GM21786 (cell line): ENCODE measurements at regions not wholly inside any gene's neighbourhood (a gene's known extent, or its start where the extent isn't known, plus 50 kb on each side); places are given as distances from the start of the nearest gene placed in this dataset.

Source experiments
- ATAC-seq: cut with Tn5 transposase; IDR thresholded peaks from one replicate; pipeline ENCODE4 v1.9.1; 2021; ENCODE audit not compliant: unreplicated experiment

DNA sequence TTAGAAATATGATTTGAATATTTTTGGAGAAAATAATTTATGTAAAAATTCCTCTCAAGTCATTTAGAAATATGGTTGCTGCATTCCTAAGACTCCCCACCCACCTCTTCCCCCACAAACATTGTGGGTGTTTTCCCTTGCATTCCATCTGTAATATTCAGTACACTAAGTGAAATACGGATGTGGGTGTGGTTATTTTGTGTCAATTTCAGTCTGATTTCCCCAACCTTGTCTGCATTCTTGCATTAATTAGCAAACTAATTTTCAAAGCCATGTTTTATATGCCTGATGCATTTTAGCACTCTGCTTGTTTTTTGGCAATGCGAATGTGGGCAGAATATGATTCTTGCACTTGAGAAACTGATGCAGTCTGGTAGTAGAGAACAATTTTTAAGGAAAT lies 408.3 kb upstream of the RGMA start:
- no peak for ATAC-seq

DNA sequence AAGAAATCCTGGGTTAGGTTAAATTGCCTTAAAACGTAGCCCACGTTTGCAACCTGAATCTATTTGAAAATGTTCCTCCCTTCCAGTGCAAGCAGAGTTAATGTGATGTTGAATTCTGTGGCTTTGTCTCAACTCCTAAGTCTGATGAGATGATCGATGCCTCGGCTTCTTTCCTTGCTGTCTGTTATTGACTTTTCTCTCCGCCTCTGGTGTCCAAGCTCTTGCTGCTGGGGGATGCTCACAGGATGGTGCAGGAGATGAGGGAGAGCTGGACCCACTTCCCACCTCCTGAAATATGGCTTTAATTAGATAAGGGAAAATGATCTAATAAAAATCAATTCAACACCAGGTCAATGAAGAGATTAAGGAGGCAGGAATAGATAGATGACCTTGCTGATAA lies 407.9 kb upstream of the RGMA start:
- ATAC-seq: no peak

GRCh38 chr15:93495799-93496637 lies 407.0 kb upstream of the RGMA start:
- ATAC-seq: no peak

- ATAC-seq: no peak
Observed at GRCh38 chr15:93493172-93493571, 404.2 kb upstream of the RGMA start.

DNA sequence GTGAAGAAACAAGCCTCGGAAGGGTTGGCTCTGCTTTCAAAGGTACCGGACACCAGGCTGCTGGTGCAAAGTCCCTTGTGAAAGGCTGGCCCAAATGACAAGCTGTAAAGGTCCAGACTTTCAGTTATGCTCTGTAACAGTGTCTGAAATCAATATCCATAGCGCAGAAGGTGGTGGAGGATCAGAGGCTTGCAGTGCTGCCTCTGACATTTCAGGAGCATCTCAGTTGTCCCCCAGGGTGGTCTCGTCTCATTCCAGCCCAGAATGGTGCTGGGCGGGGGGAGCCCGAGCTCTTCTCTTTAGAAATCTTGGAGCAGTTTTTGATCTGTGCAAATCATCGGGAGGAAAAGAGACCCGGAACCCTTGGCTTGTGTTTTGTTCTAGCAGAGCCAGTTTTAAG lies 402.3 kb upstream of the RGMA start:
- ATAC-seq: no peak

GRCh38 chr15:93488296-93488713 lies 399.3 kb upstream of the RGMA start:
- ATAC-seq: no peak

DNA sequence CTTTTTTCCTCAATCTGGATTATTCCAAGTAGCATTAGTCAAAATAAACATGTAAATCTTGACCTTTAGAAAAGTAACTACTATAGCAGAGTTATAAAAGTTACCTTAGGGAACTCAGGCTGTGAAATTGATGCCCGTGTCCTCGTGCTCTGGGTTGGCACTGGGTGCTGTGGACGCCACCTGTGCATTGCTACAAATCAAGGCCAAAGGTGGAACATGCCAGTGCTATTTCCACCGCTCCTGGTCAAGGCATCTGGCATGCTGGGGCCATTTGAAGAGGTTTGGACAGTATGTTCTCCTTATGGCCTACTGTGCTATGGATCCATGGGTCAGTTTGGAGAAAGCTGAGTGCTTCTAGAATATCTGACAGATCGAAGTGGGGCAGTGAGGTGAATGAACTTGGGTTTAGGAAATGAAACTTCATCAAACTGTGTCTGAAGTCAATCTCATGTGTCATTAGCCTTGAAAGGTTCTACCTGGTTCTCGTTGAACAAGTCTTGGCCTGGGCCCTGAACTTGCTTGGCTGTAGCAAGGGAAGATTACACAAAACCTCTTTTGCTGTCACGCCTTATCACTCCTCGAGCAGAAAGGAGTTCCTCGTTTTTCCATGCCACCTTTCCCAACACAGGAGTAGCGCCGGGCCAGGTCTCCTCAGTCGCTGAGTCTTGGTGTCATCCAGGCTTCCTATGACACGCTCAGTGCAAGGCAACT lies 397.6 kb upstream of the RGMA start:
- no peak for ATAC-seq

GRCh38 chr15:93485438-93486327 lies 396.7 kb upstream of the RGMA start:
- ATAC-seq: no peak

GRCh38 chr15:93483923-93484322 lies 394.9 kb upstream of the RGMA start:
- no peak for ATAC-seq

DNA sequence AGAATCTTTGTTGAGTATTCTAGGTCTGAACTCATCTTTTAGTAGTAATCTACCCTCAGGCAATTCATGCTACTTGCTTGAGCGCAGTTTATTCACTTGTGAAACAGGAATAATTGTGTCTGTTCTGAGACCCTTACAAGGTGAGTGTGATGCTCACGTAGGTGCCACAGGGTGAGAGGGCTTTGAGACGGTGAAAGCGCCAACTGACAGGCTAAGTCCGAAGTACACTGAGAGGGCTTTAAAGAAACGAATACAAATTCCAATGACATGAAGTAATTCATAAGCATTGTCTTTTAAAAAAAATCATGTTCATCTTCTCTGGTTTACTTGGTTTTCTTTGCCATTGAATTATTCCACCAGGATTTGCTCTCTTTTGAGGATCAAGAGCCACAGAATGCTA lies 393.7 kb upstream of the RGMA start:
- ATAC-seq: no peak

GRCh38 chr15:93479715-93480114 lies 390.7 kb upstream of the RGMA start:
- ATAC-seq: no peak

GRCh38 chr15:93478947-93479346 lies 389.9 kb upstream of the RGMA start:
- no peak for ATAC-seq

DNA sequence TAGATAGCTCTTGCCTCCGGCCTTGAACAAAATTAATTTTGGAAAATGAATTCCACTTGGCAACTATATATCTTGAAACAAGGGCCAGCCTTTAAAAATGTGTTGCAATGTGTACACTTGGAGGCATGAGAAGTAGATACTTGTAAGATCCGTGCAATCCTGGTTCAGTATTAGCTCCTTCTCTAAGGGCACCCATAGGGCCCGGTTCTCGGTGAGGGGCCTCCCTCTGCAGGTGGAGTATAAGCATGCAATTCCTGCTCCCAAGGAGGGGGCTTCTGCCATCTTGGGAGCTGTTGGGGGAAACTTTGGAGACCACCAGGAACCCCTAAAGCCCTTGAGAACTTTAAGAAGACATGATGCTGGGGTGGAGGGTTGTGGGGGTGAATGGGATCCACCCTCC lies 388.7 kb upstream of the RGMA start:
- ATAC-seq: no peak

DNA sequence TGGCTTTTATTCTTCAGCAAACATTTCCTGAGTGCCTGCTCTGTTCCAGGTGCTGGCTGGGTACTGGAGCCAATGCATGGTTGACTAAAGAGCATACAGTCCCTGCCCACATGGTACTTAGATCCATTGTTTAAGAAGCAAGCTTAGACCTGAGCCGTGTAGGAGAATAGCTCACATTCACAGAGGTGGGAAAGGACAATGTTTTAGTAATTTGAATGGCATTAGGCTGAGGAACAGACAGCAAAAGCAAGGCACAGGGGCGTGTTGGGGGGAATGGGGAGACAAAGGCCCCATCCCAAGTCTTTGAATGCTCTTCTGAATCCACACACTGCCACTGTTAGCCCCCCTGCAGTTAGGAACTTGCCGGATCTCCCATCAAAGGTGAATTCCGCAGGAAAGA lies 388.2 kb upstream of the RGMA start:
- ATAC-seq: no peak

- no peak for ATAC-seq
Observed at GRCh38 chr15:93476491-93477177, 387.6 kb upstream of the RGMA start.

- ATAC-seq: no peak
Observed at GRCh38 chr15:93474728-93475127, 385.7 kb upstream of the RGMA start.

- no peak for ATAC-seq
Observed at GRCh38 chr15:93469994-93470393, 381.0 kb upstream of the RGMA start.

DNA sequence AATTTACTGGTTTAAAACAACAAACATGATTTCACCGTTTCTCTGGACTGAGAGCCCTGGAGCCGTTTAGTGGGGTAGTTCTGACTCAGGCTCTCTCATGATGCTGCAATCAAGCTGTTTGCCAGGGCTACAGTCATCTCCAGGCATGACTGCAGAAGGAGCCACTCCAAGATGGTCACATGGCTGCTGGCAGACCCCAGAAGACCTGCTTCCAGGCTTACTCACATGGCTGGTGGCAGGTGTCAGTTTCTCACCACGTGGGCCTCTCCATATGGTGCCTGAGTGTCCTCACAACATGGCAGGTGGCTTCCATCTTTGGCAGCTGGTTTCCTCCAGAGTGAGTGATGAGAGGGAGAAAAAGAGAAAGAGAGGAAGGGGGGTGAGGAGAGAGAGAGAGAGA lies 378.3 kb upstream of the RGMA start:
- no peak for ATAC-seq

DNA sequence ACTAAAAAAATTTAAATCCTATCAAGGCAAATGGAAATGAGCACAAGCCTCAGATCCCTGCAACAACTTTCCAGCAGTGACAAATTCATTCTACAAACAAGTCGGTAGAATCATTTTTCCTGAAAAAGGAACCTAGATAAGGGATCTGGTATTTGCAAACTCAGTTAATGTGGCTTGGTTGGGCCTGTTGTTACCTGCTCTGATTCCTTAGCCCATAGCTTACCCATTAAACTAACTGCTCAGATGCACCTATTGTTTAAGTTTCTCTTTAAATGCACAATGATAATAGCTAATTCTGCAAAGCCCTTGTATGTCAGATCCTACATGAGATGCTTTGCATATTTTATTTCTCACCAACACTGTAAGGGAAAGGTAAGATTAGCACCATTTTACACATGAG lies 377.4 kb upstream of the RGMA start:
- ATAC-seq: no peak

GRCh38 chr15:93462690-93463089 lies 373.7 kb upstream of the RGMA start:
- no peak for ATAC-seq

GRCh38 chr15:93460717-93461116 lies 371.7 kb upstream of the RGMA start:
- peak; percentile 83 for ATAC-seq
